Brain microvascular endothelial cell (primary cell): ENCODE measurements at regions not wholly inside any gene's neighbourhood (a gene's known extent, or its start where the extent isn't known, plus 50 kb on each side); places are given as distances from the start of the nearest gene placed in this dataset.
A peak's percentile ranks its signal among the peaks of the same experiment; 100 is the strongest.

Experiments
- DNase-seq: peaks from one replicate; pipeline ENCODE4 v3.0.0-alpha.2; 2020
- H3K27ac ChIP-seq: fragments of 250-450 bp; sonication (Bioruptor Pico); 2 replicates; pipeline ENCODE4 v1.5.1; 2020; ENCODE audit warnings: mild to moderate bottlenecking, moderate library complexity
- H3K27me3 ChIP-seq: fragments of 250-450 bp; sonication (Bioruptor Pico); replicated peaks from 2 replicates; pipeline ENCODE4 v1.5.1; 2020; ENCODE audit warnings: mild to moderate bottlenecking
- H3K36me3 ChIP-seq: fragments of 250-450 bp; sonication (Bioruptor Pico); replicated peaks from 2 replicates; pipeline ENCODE4 v1.5.1; 2020; ENCODE audit warnings: mild to moderate bottlenecking
- H3K4me3 ChIP-seq: 2 replicates; pipeline ENCODE4 v1.5.1; 2011; ENCODE audit warnings: low read depth, mild to moderate bottlenecking, control low read depth, low read length, moderate library complexity
- CTCF ChIP-seq: IDR thresholded peaks from 2 replicates; pipeline ENCODE4 v1.5.1; 2011; ENCODE audit warnings: low read depth, mild to moderate bottlenecking, moderate library complexity, low read length, control low read depth, inconsistent platforms; ENCODE audit errors: missing control alignments
- in situ Hi-C: cut with HindIII; loops from 2 replicates; pipeline ENCODE4 v1.10.0; 2017; ENCODE audit warnings: low sequenced_read_pairs, low pct_ligation_motif_present

GRCh38 chr9:81391457-81391825 lies 297.9 kb downstream of the TLE1 start:
- no peak for DNase-seq
- in situ Hi-C loops: no loop called here
- Histone ChIP-seq H3K36me3 (no peaks in the 10 kb centered on the region), H3K27ac (no peak overlapping the region), H3K27me3 (no peaks in the 10 kb centered on the region), H3K4me3 (no peak overlapping the region)
- TF ChIP-seq CTCF: no peak

- TF ChIP-seq CTCF: no peak
- in situ Hi-C loops: no loop called here
- Histone ChIP-seq H3K36me3 (no peaks in the 10 kb centered on the region), H3K27ac (no peak overlapping the region), H3K4me3 (no peak overlapping the region), H3K27me3 (no peaks in the 10 kb centered on the region)
- no peak for DNase-seq
Observed at GRCh38 chr9:81390792-81391456, 298.4 kb downstream of the TLE1 start.

- peak; percentile 98 for DNase-seq
- Histone ChIP-seq H3K27me3 (no peaks in the 10 kb centered on the region), H3K4me3 (no peak overlapping the region), H3K27ac (peak overlapping the region; percentile 82), H3K36me3 (no peaks in the 10 kb centered on the region)
- TF ChIP-seq CTCF: no peak
- in situ Hi-C loops: no loop called here
Observed at GRCh38 chr9:81389569-81389993, 299.8 kb downstream of the TLE1 start.

GRCh38 chr9:81388831-81389230 lies 300.5 kb downstream of the TLE1 start:
- no peaks in the 10 kb centered on the region for H3K27me3 ChIP-seq

GRCh38 chr9:81387360-81388106 lies 301.8 kb downstream of the TLE1 start:
- Histone ChIP-seq H3K36me3 (no peaks in the 10 kb centered on the region), H3K4me3 (no peak overlapping the region), H3K27ac (no peak overlapping the region), H3K27me3 (no peaks in the 10 kb centered on the region)
- no peak for TF ChIP-seq CTCF
- in situ Hi-C loops: no loop called here
- no peak for DNase-seq

More at GRCh38 chr9:81388831-81389230, 300.5 kb downstream of the TLE1 start:
- Histone ChIP-seq H3K27ac (peak overlapping the region; percentile 82), H3K4me3 (no peak overlapping the region), H3K36me3 (no peaks in the 10 kb centered on the region)
- no peak for DNase-seq
- in situ Hi-C loops: no loop called here
- TF ChIP-seq CTCF: no peak

GRCh38 chr9:81384911-81385310 lies 304.4 kb downstream of the TLE1 start:
- in situ Hi-C loops: no loop called here
- no peaks in the 10 kb centered on the region for H3K36me3 ChIP-seq

More at GRCh38 chr9:81384911-81385310, 304.4 kb downstream of the TLE1 start:
- Histone ChIP-seq H3K27me3 (no peaks in the 10 kb centered on the region), H3K27ac (no peak overlapping the region), H3K4me3 (no peak overlapping the region)
- no peak for DNase-seq
- TF ChIP-seq CTCF: no peak
